Caco-2 (cell line): ENCODE measurements at regions not wholly inside any gene's neighbourhood (a gene's known extent, or its start where the extent isn't known, plus 50 kb on each side); places are given as distances from the start of the nearest gene placed in this dataset.

Experiments used
- BruUV-seq: library from RNA; stranded (reverse); fragments of 400-500 nt; replicated peaks from 2 replicates; lab custom pipeline; 2021; lab: Mats Ljungman, UMichigan
- CTCF ChIA-PET: fragments of 300-600 bp; sonication (Branson Sonifier 250); formaldehyde crosslinking; loops from one replicate; lab custom pipeline; 2022; ENCODE audit warnings: antibody characterized with exemption; lab: Charles Lee
- POLR2A ChIA-PET: fragments of 300-600 bp; sonication (Branson Sonifier 250); formaldehyde crosslinking; loops from one replicate; lab custom pipeline; 2022; ENCODE audit warnings: antibody characterized with exemption; lab: Charles Lee
- DNase-seq, 2 experiments: peaks; one replicate each; pipeline versions ENCODE4 v3.0.0 to v3.0.0-alpha.2; 2020 to 2022
- H3K27me3 ChIP-seq: replicated peaks from 2 replicates; pipeline ENCODE4 v1.6.0; 2011; ENCODE audit warnings: low read length; ENCODE audit not compliant: control insufficient read depth, insufficient read depth
- H3K36me3 ChIP-seq: 2 replicates; pipeline ENCODE4 v1.5.1; 2011; ENCODE audit warnings: low read length; ENCODE audit not compliant: control insufficient read depth, insufficient read depth
- H3K4me1 ChIP-seq: fragments of 250-450 bp; sonication (Bioruptor Pico); 2 replicates; pipeline ENCODE4 v1.5.1; 2020; ENCODE audit warnings: mild to moderate bottlenecking
- H3K4me3 ChIP-seq: 2 replicates; pipeline ENCODE4 v1.5.1; 2011; ENCODE audit warnings: low read depth, mild to moderate bottlenecking, control low read depth, low read length
- H3K9me3 ChIP-seq: fragments of 250-450 bp; sonication (Bioruptor Pico); 2 replicates; pipeline ENCODE4 v1.5.1; 2020; ENCODE audit warnings: mild to moderate bottlenecking, moderate library complexity
- H3K27ac Mint-ChIP-seq: one replicate; pipeline ENCODE4 v1.8.0; 2022; ENCODE audit warnings: mixed read lengths; ENCODE audit not compliant: unreplicated experiment
- H3K27me3 Mint-ChIP-seq: one replicate; pipeline ENCODE4 v1.8.0; 2022; ENCODE audit warnings: mixed read lengths; ENCODE audit not compliant: insufficient read depth, unreplicated experiment
- H3K36me3 Mint-ChIP-seq: one replicate; pipeline ENCODE4 v1.8.0; 2022; ENCODE audit warnings: mild to moderate bottlenecking, mixed read lengths; ENCODE audit not compliant: insufficient read depth, unreplicated experiment
- H3K4me1 Mint-ChIP-seq: one replicate; pipeline ENCODE4 v1.8.0; 2022; ENCODE audit warnings: low read depth, mixed read lengths; ENCODE audit not compliant: unreplicated experiment
- H3K4me3 Mint-ChIP-seq: one replicate; pipeline ENCODE4 v1.8.0; 2022; ENCODE audit warnings: mild to moderate bottlenecking, moderate library complexity, mixed read lengths; ENCODE audit not compliant: unreplicated experiment
- H3K9me3 Mint-ChIP-seq: one replicate; pipeline ENCODE4 v1.8.0; 2022; ENCODE audit warnings: mixed read lengths; ENCODE audit not compliant: unreplicated experiment
- CTCF ChIP-seq, 2 experiments: fragments of 200-600 bp in 1 of 2; IDR thresholded peaks; 1 replicate in 1 of 2; 2 replicates in 1 of 2; pipeline versions ENCODE4 v1.5.1 to v1.8.0; 2011 to 2022; ENCODE audit warnings: antibody characterized with exemption in 1 of 2, control low read depth in 1 of 2, inconsistent platforms in 1 of 2, low read depth in 1 of 2, low read length in 1 of 2, mild to moderate bottlenecking in 1 of 2, moderate library complexity in 1 of 2; ENCODE audit not compliant: insufficient read depth in 1 of 2, severe bottlenecking in 1 of 2, unreplicated experiment in 1 of 2
- intact Hi-C: fragments of 100-400 bp; cut with micrococcal nuclease; formaldehyde crosslinking; loops from one replicate; pipeline ENCODE4 v1.10.0; 2022; ENCODE audit not compliant: unreplicated experiment

- POLR2A ChIA-PET: no interaction called here
- TF ChIP-seq CTCF (IDR thresholded peaks at IDR 0.05; ENCODE audit: insufficient read depth in 1 of 2, low read depth in 1 of 2, low read length in 1 of 2, severe bottlenecking in 1 of 2, unreplicated experiment in 1 of 2): no peak
- no peak overlapping the region for H3K4me3 Mint-ChIP-seq
- no peaks in the 10 kb centered on the region for H3K9me3 ChIP-seq
- intact Hi-C loops: no loop called here
- H3K36me3 ChIP-seq: no peaks in the 10 kb centered on the region
- H3K4me1 ChIP-seq: peaks cover 42% of the 10 kb centered on the region
- H3K4me1 Mint-ChIP-seq: peaks cover 35% of the 10 kb centered on the region
- H3K27me3 Mint-ChIP-seq: no peaks in the 10 kb centered on the region
- H3K36me3 Mint-ChIP-seq: peaks cover 5% of the 10 kb centered on the region
- H3K4me3 ChIP-seq: no peak overlapping the region
- H3K9me3 Mint-ChIP-seq: peaks cover 7% of the 10 kb centered on the region
- peak in 1 of 2 experiments; percentile 19 for DNase-seq
- H3K27me3 ChIP-seq: no peaks in the 10 kb centered on the region
- CTCF ChIA-PET: no interaction called here
- no TSS peak for BruUV-seq
- peak overlapping the region; percentile 31 for H3K27ac Mint-ChIP-seq
These were observed 154.5 kb downstream of the ZFP36L2 start for GRCh38 chr2:43071599-43072550.

- Mint-ChIP-seq H3K9me3 (peaks cover 9% of the 10 kb centered on the region), H3K36me3 (peaks cover 5% of the 10 kb centered on the region), H3K27ac (no peak overlapping the region), H3K4me3 (no peak overlapping the region), H3K27me3 (no peaks in the 10 kb centered on the region), H3K4me1 (peaks cover 36% of the 10 kb centered on the region)
- DNase-seq: peak in 1 of 2 experiments; percentile 30
- POLR2A ChIA-PET: no interaction called here
- Histone ChIP-seq H3K27me3 (no peaks in the 10 kb centered on the region), H3K4me1 (peaks cover 42% of the 10 kb centered on the region), H3K36me3 (no peaks in the 10 kb centered on the region), H3K9me3 (no peaks in the 10 kb centered on the region), H3K4me3 (no peak overlapping the region)
- intact Hi-C loops: no loop called here
- TF ChIP-seq CTCF (IDR thresholded peaks at IDR 0.05; ENCODE audit: insufficient read depth in 1 of 2, low read depth in 1 of 2, low read length in 1 of 2, severe bottlenecking in 1 of 2, unreplicated experiment in 1 of 2): no peak
- CTCF ChIA-PET: no interaction called here
- BruUV-seq: no TSS peak
These were observed 155.5 kb downstream of the ZFP36L2 start for GRCh38 chr2:43070676-43071502.

- Histone ChIP-seq H3K9me3 (no peaks in the 10 kb centered on the region), H3K36me3 (no peaks in the 10 kb centered on the region), H3K4me3 (no peak overlapping the region), H3K27me3 (no peaks in the 10 kb centered on the region), H3K4me1 (peaks cover 36% of the 10 kb centered on the region)
- CTCF ChIA-PET: interaction anchor here (1.0 kb wide), 1 partner anchor 92 kb away, joined by 4 read pairs; no protein-coding TSS in a partner anchor
- POLR2A ChIA-PET: no interaction called here
- DNase-seq: no peak
- H3K27ac Mint-ChIP-seq: no peak overlapping the region
- TF ChIP-seq CTCF (IDR thresholded peaks at IDR 0.05; ENCODE audit: insufficient read depth in 1 of 2, low read depth in 1 of 2, low read length in 1 of 2, severe bottlenecking in 1 of 2, unreplicated experiment in 1 of 2): no peak
- peaks cover 5% of the 10 kb centered on the region for H3K36me3 Mint-ChIP-seq
- no peaks in the 10 kb centered on the region for H3K27me3 Mint-ChIP-seq
- peaks cover 27% of the 10 kb centered on the region for H3K4me1 Mint-ChIP-seq
- H3K4me3 Mint-ChIP-seq: no peak overlapping the region
- peaks cover 9% of the 10 kb centered on the region for H3K9me3 Mint-ChIP-seq
- no TSS peak for BruUV-seq
- intact Hi-C loops: no loop called here
These were observed 156.4 kb downstream of the ZFP36L2 start for GRCh38 chr2:43070030-43070429.
